Right atrium auricular region (tissue), 2 donors: ENCODE measurements at regions not wholly inside any gene's neighbourhood (a gene's known extent, or its start where the extent isn't known, plus 50 kb on each side); places are given as distances from the start of the nearest gene placed in this dataset.

ENCODE experiments used
- DNase-seq: peaks from one replicate; pipeline ENCODE4 v3.0.0-alpha.2; 2019; ENCODE audit warnings: low spot score
- H3K27ac ChIP-seq, 2 donors: fragments of 200-600 bp; sonication (generic); 1 replicate in 1 of 2; 2 replicates in 1 of 2; pipeline ENCODE4 v1.5.1; 2016 to 2019
- H3K27me3 ChIP-seq, 2 donors: fragments of 200-600 bp; sonication (generic); one replicate each; pipeline versions ENCODE4 v1.5.1 to v1.6.0; 2017 to 2019
- H3K36me3 ChIP-seq: fragments of 200-600 bp; sonication (generic); one replicate; pipeline ENCODE4 v1.5.1; 2016
- H3K4me1 ChIP-seq, 2 donors: fragments of 200-600 bp; sonication (generic); one replicate each; pipeline versions ENCODE4 v1.5.1 to v1.6.0; 2017 to 2019
- H3K4me3 ChIP-seq, 2 donors: fragments of 200-600 bp; sonication (generic); 1 replicate in 1 of 2; 2 replicates in 1 of 2; pipeline ENCODE4 v1.5.1; 2017 to 2019; ENCODE audit warnings: mild to moderate bottlenecking in 1 of 2, moderate library complexity in 1 of 2
- H3K9me3 ChIP-seq, 2 donors: fragments of 200-600 bp; sonication (generic); one replicate each; pipeline ENCODE4 v1.5.1; 2019
- TF ChIP-seq, protein P1 (sequence below), 2 donors: fragments of 200-600 bp; sonication (generic); IDR thresholded peaks; one replicate each; pipeline ENCODE4 v1.5.1; 2019; ENCODE audit warnings: antibody characterized with exemption in 2 of 2

DNA sequence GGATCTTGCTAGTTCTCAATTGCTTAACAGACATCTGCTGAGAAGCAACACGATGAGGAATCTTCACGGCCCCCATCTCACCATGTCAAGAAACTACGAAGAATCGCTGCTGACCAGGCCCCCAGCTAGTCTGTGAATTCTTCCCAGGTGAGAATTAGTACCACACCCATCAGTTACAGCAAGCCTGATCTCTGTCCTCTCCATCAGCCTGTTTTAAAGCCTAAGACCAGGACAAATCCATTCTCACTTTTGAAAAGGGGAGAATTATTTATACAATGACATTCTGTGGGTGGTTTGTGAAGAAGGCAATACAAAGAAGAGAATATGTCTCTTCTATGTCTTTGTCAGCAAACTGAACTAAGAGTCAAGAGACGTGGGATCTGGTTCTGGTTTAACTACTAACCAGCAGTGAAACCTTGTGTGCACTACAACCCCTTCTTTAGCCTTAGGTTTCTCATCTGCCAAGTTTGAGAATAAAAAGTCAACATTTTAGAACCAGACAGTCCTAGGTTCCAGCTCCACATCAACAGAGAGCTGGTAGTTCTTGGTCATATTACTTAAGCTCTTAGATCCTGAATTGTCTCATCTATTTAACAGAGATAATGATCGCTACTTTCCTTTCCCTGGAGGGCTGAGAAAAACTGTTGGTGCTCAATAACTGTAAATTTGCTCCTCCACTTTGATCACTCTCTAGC is 160.4 kb upstream of the RORA start:
- Histone ChIP-seq H3K4me1 (no peaks in the 10 kb centered on the region), H3K27me3 (no peaks in the 10 kb centered on the region), H3K36me3 (no peaks in the 10 kb centered on the region), H3K4me3 (no peak overlapping the region), H3K9me3 (no peaks in the 10 kb centered on the region), H3K27ac (no peak overlapping the region)
- TF ChIP-seq, protein P1, sequence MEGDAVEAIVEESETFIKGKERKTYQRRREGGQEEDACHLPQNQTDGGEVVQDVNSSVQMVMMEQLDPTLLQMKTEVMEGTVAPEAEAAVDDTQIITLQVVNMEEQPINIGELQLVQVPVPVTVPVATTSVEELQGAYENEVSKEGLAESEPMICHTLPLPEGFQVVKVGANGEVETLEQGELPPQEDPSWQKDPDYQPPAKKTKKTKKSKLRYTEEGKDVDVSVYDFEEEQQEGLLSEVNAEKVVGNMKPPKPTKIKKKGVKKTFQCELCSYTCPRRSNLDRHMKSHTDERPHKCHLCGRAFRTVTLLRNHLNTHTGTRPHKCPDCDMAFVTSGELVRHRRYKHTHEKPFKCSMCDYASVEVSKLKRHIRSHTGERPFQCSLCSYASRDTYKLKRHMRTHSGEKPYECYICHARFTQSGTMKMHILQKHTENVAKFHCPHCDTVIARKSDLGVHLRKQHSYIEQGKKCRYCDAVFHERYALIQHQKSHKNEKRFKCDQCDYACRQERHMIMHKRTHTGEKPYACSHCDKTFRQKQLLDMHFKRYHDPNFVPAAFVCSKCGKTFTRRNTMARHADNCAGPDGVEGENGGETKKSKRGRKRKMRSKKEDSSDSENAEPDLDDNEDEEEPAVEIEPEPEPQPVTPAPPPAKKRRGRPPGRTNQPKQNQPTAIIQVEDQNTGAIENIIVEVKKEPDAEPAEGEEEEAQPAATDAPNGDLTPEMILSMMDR (IDR thresholded peaks at IDR 0.05) = no peak
- no peak for DNase-seq

DNA sequence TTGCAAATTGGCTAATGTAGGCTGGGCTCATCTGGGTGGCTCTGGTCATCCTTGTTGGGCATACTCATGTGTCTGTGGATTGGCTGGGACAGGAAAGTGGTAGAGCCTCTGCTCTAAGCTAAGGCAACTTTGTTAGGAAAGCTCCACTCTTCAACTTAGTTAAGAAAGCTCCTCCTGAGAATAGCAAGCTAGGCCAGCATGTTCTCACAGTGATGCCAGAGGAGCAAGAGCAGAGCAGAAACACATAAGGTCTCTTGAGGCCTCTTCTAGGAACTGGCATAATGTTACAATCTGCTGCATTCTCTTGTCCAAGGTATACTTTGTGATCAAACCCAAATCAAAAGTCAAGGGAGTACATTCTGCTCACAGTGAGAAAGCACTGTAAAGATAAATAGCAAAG is 158.6 kb upstream of the RORA start:
- Histone ChIP-seq H3K4me3 (no peak overlapping the region), H3K4me1 (no peaks in the 10 kb centered on the region), H3K36me3 (no peaks in the 10 kb centered on the region), H3K27ac (no peak overlapping the region), H3K27me3 (no peaks in the 10 kb centered on the region), H3K9me3 (no peaks in the 10 kb centered on the region)
- TF ChIP-seq, protein P1 (IDR thresholded peaks at IDR 0.05) = no peak
- DNase-seq = no peak

DNA sequence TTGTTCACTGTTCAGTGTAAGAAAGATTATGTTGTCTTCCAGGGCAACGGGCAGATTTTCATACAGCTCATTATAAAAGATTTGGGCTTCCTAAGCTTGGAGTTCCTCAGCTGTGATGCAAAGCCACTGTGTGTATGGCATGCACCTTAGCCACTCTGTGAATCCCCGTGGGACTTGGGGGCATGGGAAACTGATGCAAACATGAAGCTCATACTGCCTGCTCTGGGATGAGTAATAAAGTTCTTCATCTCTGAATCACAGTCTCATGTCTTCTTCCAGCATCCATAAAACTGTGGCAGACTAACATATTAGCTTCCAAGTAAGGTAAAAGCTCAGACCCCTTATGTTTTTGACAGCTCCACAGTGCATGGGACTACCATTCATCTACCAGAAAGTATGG is 154.3 kb upstream of the RORA start:
- Histone ChIP-seq H3K27me3 (no peaks in the 10 kb centered on the region), H3K9me3 (no peaks in the 10 kb centered on the region), H3K4me1 (no peaks in the 10 kb centered on the region), H3K4me3 (no peak overlapping the region), H3K36me3 (no peaks in the 10 kb centered on the region), H3K27ac (no peak overlapping the region)
- DNase-seq = no peak
- TF ChIP-seq, protein P1 (IDR thresholded peaks at IDR 0.05) = no peak

DNA sequence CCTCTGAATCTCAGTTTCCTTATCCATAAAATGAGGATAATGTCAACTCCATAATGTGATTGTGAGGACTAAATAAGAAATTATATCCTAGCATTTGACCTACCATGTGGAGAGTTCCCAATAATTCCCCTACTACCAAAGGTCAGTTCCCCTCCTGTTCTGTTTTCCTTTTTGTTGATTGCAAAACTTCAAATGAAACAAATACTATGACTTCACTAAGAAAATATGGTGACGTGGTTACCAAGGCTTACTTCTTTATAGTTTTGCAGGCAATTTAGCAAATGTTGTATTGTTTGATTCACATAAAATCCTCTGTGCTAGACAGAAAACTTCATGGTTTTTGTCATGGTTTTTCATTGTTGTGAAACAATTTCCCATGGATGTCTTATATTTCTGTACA is 153.8 kb upstream of the RORA start:
- no peaks in the 10 kb centered on the region for H3K27me3 ChIP-seq
- no peak overlapping the region for H3K27ac ChIP-seq
- H3K4me1 ChIP-seq = no peaks in the 10 kb centered on the region
- H3K36me3 ChIP-seq = no peaks in the 10 kb centered on the region
- H3K9me3 ChIP-seq = no peaks in the 10 kb centered on the region
- TF ChIP-seq, protein P1 (IDR thresholded peaks at IDR 0.05) = no peak
- DNase-seq = no peak
- no peak overlapping the region for H3K4me3 ChIP-seq

DNA sequence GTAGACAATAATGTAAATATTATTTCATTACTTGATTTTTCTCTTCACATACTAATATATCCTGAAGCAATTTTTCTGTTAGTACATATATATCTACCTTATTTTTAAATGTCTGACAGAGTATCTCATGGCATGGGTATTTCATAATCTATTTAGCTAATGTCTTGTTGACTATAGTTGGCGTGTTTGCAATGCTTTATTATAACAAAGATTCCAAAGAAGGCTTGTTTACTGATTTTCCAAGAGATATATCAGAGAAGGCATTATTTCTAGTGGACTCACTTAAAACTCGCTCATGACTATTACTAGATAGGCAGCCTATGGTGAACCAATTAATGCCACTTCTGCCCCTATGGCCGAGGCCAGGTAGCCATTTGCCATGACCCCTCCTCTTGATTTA is 152.4 kb upstream of the RORA start:
- TF ChIP-seq, protein P1 (IDR thresholded peaks at IDR 0.05) = no peak
- no peak overlapping the region for H3K4me3 ChIP-seq
- no peaks in the 10 kb centered on the region for H3K27me3 ChIP-seq
- H3K4me1 ChIP-seq = no peaks in the 10 kb centered on the region
- DNase-seq = no peak
- no peak overlapping the region for H3K27ac ChIP-seq
- no peaks in the 10 kb centered on the region for H3K9me3 ChIP-seq
- no peaks in the 10 kb centered on the region for H3K36me3 ChIP-seq

DNA sequence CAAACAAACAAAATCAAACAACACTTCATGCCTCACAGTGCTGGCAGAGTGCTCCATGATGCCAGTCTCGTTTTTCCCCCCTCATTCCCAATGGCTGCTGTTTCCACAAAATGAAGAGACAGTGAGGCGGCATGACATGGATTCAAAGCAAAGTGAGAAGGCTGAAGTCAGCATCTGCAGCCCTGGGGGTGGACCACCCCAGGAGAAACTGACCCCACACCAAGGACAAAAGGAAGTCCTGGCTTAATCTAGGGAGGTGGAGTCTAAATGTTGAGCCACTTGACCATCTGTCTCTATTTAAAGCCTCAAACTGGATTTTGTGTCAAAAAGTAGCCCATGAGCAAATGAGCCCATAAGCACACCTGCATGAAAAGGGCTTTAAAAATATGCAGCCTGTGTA is 151.2 kb upstream of the RORA start:
- H3K27ac ChIP-seq = no peak overlapping the region
- H3K4me1 ChIP-seq = no peaks in the 10 kb centered on the region
- no peak overlapping the region for H3K4me3 ChIP-seq
- H3K9me3 ChIP-seq = no peaks in the 10 kb centered on the region
- H3K36me3 ChIP-seq = no peaks in the 10 kb centered on the region
- H3K27me3 ChIP-seq = no peaks in the 10 kb centered on the region
- TF ChIP-seq, protein P1 (IDR thresholded peaks at IDR 0.05) = no peak
- DNase-seq = no peak
